ENCODE measurements at regions not wholly inside any gene's neighbourhood (a gene's known extent, or its start where the extent isn't known, plus 50 kb on each side); places are given as distances from the start of the nearest gene placed in this dataset.

GRCh38 chr3:31350307-31350706 is 182.4 kb upstream of the STT3B start:
- Histone ChIP-seq H3K36me3 (no peaks in the 10 kb centered on the region), H3K4me3 (no peak overlapping the region), H3K27me3 (no peaks in the 10 kb centered on the region), H3K27ac (no peak overlapping the region), H3K9me3 (no peaks in the 10 kb centered on the region), H3K4me1 (no peaks in the 10 kb centered on the region)
- no peak for TF ChIP-seq CTCF (IDR thresholded peaks at IDR 0.05)
- TF ChIP-seq POLR2A (IDR thresholded peaks at IDR 0.05): no peak
- DNase-seq: no peak

- Histone ChIP-seq H3K4me1 (no peaks in the 10 kb centered on the region), H3K9me3 (no peaks in the 10 kb centered on the region), H3K27me3 (no peaks in the 10 kb centered on the region), H3K4me3 (no peak overlapping the region), H3K27ac (no peak overlapping the region), H3K36me3 (no peaks in the 10 kb centered on the region)
- no peak for DNase-seq
- TF ChIP-seq POLR2A (IDR thresholded peaks at IDR 0.05) (no peak), CTCF (IDR thresholded peaks at IDR 0.05) (no peak)
Measured at GRCh38 chr3:31352331-31352730, 180.4 kb upstream of the STT3B start.

DNA sequence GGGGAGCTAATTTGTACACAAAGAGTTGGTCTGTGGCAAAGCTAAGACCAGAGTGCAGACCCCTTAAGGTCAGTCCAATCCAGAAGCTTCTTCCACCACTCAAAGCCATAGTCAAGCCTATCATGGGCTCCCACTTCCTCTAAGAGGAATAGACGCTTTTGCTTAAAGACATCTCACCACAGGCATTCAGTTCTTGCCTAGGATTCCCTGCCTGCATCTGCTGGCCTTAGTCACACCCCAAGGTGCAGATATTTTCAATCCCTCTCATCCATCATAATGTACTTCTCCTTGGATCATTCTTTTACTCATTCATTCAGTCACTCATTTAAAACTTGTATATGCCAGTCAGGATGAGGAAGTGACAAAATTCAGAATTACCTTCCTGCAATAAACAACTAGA is 179.6 kb upstream of the STT3B start:
- Histone ChIP-seq H3K9me3 (no peaks in the 10 kb centered on the region), H3K27me3 (no peaks in the 10 kb centered on the region), H3K27ac (no peak overlapping the region), H3K4me3 (no peak overlapping the region), H3K36me3 (no peaks in the 10 kb centered on the region), H3K4me1 (no peaks in the 10 kb centered on the region)
- no peak for DNase-seq
- TF ChIP-seq CTCF (IDR thresholded peaks at IDR 0.05): no peak

DNA sequence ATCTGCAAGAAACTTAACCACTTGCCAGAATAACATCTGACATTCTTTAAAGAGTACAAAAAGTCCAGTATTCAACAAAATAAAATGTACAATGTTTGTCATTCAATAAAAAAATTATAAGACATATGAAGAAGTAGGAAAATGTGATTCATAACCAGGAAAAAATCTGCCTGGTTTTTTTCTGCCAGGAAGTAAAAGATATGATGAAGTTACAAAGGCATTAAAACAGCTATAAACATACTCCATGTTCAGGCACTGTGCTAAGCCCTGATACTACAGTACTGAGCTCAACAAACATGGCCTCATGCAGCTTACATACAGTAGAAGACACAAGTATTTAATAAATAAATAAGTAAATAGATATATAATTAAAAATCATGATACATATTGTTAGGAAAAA is 178.4 kb upstream of the STT3B start:
- Histone ChIP-seq H3K9me3 (no peaks in the 10 kb centered on the region), H3K4me1 (no peaks in the 10 kb centered on the region), H3K4me3 (no peak overlapping the region), H3K27me3 (no peaks in the 10 kb centered on the region), H3K36me3 (no peaks in the 10 kb centered on the region), H3K27ac (no peak overlapping the region)
- no peak for DNase-seq
- no peak for TF ChIP-seq CTCF (IDR thresholded peaks at IDR 0.05)
- TF ChIP-seq POLR2A (IDR thresholded peaks at IDR 0.05): no peak

DNA sequence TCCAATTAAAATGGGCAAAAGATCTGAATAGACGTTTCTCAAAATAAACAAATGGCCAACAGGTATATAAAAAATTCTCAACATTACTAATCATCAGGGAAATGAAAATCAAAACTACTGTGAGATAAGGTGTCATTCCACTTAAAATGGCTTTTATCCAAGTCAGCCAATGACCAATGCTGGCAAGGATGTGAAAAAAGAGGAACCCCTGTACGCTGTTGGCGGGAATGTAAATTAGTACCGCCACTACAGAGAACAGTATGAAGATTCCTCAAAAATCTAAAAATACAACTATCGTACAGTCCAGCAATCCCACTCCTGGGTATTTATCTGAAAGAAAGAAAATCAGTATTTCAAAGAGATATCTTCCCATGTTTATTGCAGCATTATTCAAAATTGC is 176.9 kb upstream of the STT3B start:
- Histone ChIP-seq H3K27ac (no peak overlapping the region), H3K27me3 (no peaks in the 10 kb centered on the region), H3K36me3 (no peaks in the 10 kb centered on the region), H3K4me1 (no peaks in the 10 kb centered on the region), H3K4me3 (no peak overlapping the region), H3K9me3 (no peaks in the 10 kb centered on the region)
- no peak for TF ChIP-seq CTCF (IDR thresholded peaks at IDR 0.05)
- DNase-seq: no peak

DNA sequence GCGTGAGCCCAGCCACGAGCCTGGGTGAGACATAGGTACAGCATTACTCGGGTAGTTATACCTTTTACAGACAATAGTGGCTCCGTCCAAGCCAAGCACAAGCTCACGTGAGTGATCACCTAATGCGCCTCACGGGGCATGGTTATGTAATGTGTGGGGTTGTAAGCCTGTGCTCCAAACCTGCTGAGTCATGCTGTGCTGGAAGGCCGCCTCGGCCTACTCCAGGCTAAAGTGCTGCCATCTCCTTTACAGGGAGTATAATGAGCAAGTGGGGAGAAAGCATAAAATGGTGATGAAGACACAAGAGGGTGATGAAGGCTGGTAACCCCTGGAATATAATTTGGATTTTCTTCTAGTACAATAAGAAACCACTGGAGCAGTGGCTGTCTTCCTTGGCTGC is 175.8 kb upstream of the STT3B start:
- Histone ChIP-seq H3K4me3 (no peak overlapping the region), H3K27me3 (no peaks in the 10 kb centered on the region), H3K4me1 (peaks cover 0 to 5% (median 0%) of the 10 kb centered on the region in 4 donors), H3K9me3 (no peaks in the 10 kb centered on the region), H3K27ac (no peak overlapping the region), H3K36me3 (no peaks in the 10 kb centered on the region)
- DNase-seq: no peak
- TF ChIP-seq POLR2A (IDR thresholded peaks at IDR 0.05): no peak
- TF ChIP-seq CTCF (IDR thresholded peaks at IDR 0.05): no peak

Measured in Peyer's patch (tissue), 4 donors.